Tibial nerve (tissue), 4 donors: ENCODE measurements at regions not wholly inside any gene's neighbourhood (a gene's known extent, or its start where the extent isn't known, plus 50 kb on each side); places are given as distances from the start of the nearest gene placed in this dataset.

Experiments
- EP300 ChIP-seq, 2 donors: sonication (generic); formaldehyde crosslinking; IDR thresholded peaks; one replicate each; pipeline ENCODE4 v1.6.1; 2017; ENCODE audit warnings: antibody characterized with exemption in 2 of 2, mild to moderate bottlenecking in 1 of 2
- POLR2A ChIP-seq, 2 donors: fragments of 450-650 bp; IDR thresholded peaks; one replicate each; pipeline ENCODE4 v1.6.1; 2017; ENCODE audit warnings: antibody characterized with exemption in 2 of 2, mild to moderate bottlenecking in 2 of 2, moderate library complexity in 2 of 2
- TF ChIP-seq, protein P1 (sequence below), 5 experiments: fragments of 200-600 bp in 3 of 5; fragments of 450-650 bp in 2 of 5; sonication (generic) in 3 of 5; IDR thresholded peaks; one replicate each; pipeline ENCODE4 v1.5.1; 2016 to 2019; ENCODE audit warnings: antibody characterized with exemption in 5 of 5, mild to moderate bottlenecking in 3 of 5, moderate library complexity in 2 of 5

DNA sequence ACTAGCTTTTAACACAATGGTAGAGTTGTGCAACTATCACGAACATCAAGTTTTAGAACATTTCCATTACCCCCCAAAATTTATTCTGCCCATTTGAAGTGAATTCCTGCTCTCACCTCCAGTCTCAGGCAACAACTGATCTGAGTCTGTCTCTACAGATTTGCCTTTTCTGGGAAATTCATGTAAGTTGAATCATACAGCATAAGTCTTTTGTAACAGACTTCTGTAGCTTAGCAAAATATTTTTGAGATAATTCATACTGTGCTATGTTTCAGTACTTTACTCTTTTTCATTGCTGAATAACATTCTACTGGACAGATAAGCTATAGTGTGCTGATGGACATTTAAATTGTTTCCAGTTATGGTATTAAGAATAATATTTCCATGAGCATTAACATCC, 447.3 kb upstream of the GJE1 start:
- TF ChIP-seq, protein P1, sequence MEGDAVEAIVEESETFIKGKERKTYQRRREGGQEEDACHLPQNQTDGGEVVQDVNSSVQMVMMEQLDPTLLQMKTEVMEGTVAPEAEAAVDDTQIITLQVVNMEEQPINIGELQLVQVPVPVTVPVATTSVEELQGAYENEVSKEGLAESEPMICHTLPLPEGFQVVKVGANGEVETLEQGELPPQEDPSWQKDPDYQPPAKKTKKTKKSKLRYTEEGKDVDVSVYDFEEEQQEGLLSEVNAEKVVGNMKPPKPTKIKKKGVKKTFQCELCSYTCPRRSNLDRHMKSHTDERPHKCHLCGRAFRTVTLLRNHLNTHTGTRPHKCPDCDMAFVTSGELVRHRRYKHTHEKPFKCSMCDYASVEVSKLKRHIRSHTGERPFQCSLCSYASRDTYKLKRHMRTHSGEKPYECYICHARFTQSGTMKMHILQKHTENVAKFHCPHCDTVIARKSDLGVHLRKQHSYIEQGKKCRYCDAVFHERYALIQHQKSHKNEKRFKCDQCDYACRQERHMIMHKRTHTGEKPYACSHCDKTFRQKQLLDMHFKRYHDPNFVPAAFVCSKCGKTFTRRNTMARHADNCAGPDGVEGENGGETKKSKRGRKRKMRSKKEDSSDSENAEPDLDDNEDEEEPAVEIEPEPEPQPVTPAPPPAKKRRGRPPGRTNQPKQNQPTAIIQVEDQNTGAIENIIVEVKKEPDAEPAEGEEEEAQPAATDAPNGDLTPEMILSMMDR (IDR thresholded peaks at IDR 0.05): no peak
- no peak for TF ChIP-seq POLR2A (IDR thresholded peaks at IDR 0.05)
- no peak for TF ChIP-seq EP300 (IDR thresholded peaks at IDR 0.05)
